HEK293 (cell line): ENCODE measurements at regions not wholly inside any gene's neighbourhood (a gene's known extent, or its start where the extent isn't known, plus 50 kb on each side); places are given as distances from the start of the nearest gene placed in this dataset.

Source experiments
- CTCF ChIA-PET: fragments of 350-600 bp; formaldehyde crosslinking; extraction: SDS; loops from one replicate; lab custom pipeline; 2021; ENCODE audit warnings: antibody characterized with exemption; lab: Yijun Ruan, JAX
- POLR2A ChIA-PET: fragments of 300-600 bp; formaldehyde crosslinking; extraction: SDS; loops from one replicate; lab custom pipeline; 2020; ENCODE audit warnings: antibody characterized with exemption, inconsistent platforms; lab: Yijun Ruan, JAX
- H3K27ac ChIP-seq: fragments of 200-500 bp; sonication (Bioruptor generic); 2 replicates; pipeline ENCODE4 v1.5.1; 2014; ENCODE audit warnings: low read depth, low read length, control low read depth, inconsistent platforms; ENCODE audit errors: extremely low read depth
- H3K36me3 ChIP-seq, 2 experiments: fragments of 200-500 bp in 1 of 2; sonication (Bioruptor generic) in 1 of 2; 1 replicate in 1 of 2; 2 replicates in 1 of 2; pipeline ENCODE4 v1.5.1; 2014 to 2017; ENCODE audit warnings: inconsistent platforms in 2 of 2, low read length in 2 of 2; ENCODE audit not compliant: control insufficient read depth in 2 of 2, insufficient read depth in 1 of 2
- H3K4me1 ChIP-seq: fragments of 200-500 bp; sonication (Bioruptor generic); 2 replicates; pipeline ENCODE4 v1.5.1; 2014; ENCODE audit warnings: mild to moderate bottlenecking, low read length, inconsistent platforms; ENCODE audit not compliant: control insufficient read depth, insufficient read depth
- H3K4me3 ChIP-seq: 2 replicates; pipeline ENCODE4 v1.5.1; 2011; ENCODE audit warnings: low read depth, mild to moderate bottlenecking, control low read depth, low read length, moderate library complexity
- H3K9me3 ChIP-seq: fragments of 200-500 bp; sonication (Bioruptor generic); 2 replicates; pipeline ENCODE4 v1.5.1; 2014; ENCODE audit warnings: low read depth, low read length, inconsistent platforms; ENCODE audit not compliant: control insufficient read depth, insufficient read depth
- GFI1B ChIP-seq: fragments of 450-650 bp; formaldehyde crosslinking; IDR thresholded peaks from 2 replicates; pipeline ENCODE4 v1.5.1; 2016; ENCODE audit warnings: missing biosample characterization, missing genetic modification characterization
- GLI2 ChIP-seq: fragments of 450-650 bp; formaldehyde crosslinking; IDR thresholded peaks from 2 replicates; pipeline ENCODE4; 2017; ENCODE audit warnings: missing biosample characterization, missing genetic modification characterization, low read depth, borderline replicate concordance
- OVOL3 ChIP-seq: fragments of 450-650 bp; formaldehyde crosslinking; IDR thresholded peaks from 2 replicates; pipeline ENCODE4 v1.5.1; 2016; ENCODE audit warnings: missing biosample characterization, missing genetic modification characterization
- ZBTB7A ChIP-seq: fragments of 450-650 bp; formaldehyde crosslinking; IDR thresholded peaks from 2 replicates; pipeline ENCODE4 v1.5.1; 2016; ENCODE audit warnings: low read depth, missing biosample characterization, missing genetic modification characterization
- ZNF146 ChIP-seq: fragments of 450-650 bp; formaldehyde crosslinking; IDR thresholded peaks from 2 replicates; pipeline ENCODE4 v1.5.1; 2016; ENCODE audit warnings: missing biosample characterization, missing genetic modification characterization
- ZNF280D ChIP-seq: fragments of 450-650 bp; formaldehyde crosslinking; IDR thresholded peaks from 2 replicates; pipeline ENCODE4 v1.5.1; 2016; ENCODE audit warnings: missing biosample characterization, missing genetic modification characterization
- ZNF335 ChIP-seq: fragments of 450-650 bp; formaldehyde crosslinking; conservative IDR thresholded peaks from 2 replicates; pipeline ENCODE4 v1.5.1; 2016; ENCODE audit warnings: missing biosample characterization, missing genetic modification characterization
- ZNF366 ChIP-seq: fragments of 450-650 bp; formaldehyde crosslinking; conservative IDR thresholded peaks from 2 replicates; pipeline ENCODE4 v1.5.1; 2016; ENCODE audit warnings: missing biosample characterization, missing genetic modification characterization
- ZNF521 ChIP-seq: fragments of 450-650 bp; formaldehyde crosslinking; IDR thresholded peaks from 2 replicates; pipeline ENCODE4 v1.5.1; 2017; ENCODE audit warnings: missing biosample characterization, mild to moderate bottlenecking, missing genetic modification characterization
- ZNF548 ChIP-seq: fragments of 450-650 bp; formaldehyde crosslinking; IDR thresholded peaks from 2 replicates; pipeline ENCODE4 v1.5.1; 2016; ENCODE audit warnings: missing biosample characterization, missing genetic modification characterization
- ZNF621 ChIP-seq: fragments of 450-650 bp; formaldehyde crosslinking; IDR thresholded peaks from 2 replicates; pipeline ENCODE4 v1.5.1; 2017; ENCODE audit warnings: missing biosample characterization, missing genetic modification characterization
- TF ChIP-seq, protein P1 (sequence below): fragments of 450-650 bp; formaldehyde crosslinking; IDR thresholded peaks from 2 replicates; pipeline ENCODE4 v1.5.1; 2016; ENCODE audit warnings: missing biosample characterization, missing genetic modification characterization
- TF ChIP-seq, protein P2 (sequence below): fragments of 450-650 bp; formaldehyde crosslinking; IDR thresholded peaks from 2 replicates; pipeline ENCODE4 v1.5.1; 2016; ENCODE audit warnings: missing biosample characterization, missing genetic modification characterization

DNA sequence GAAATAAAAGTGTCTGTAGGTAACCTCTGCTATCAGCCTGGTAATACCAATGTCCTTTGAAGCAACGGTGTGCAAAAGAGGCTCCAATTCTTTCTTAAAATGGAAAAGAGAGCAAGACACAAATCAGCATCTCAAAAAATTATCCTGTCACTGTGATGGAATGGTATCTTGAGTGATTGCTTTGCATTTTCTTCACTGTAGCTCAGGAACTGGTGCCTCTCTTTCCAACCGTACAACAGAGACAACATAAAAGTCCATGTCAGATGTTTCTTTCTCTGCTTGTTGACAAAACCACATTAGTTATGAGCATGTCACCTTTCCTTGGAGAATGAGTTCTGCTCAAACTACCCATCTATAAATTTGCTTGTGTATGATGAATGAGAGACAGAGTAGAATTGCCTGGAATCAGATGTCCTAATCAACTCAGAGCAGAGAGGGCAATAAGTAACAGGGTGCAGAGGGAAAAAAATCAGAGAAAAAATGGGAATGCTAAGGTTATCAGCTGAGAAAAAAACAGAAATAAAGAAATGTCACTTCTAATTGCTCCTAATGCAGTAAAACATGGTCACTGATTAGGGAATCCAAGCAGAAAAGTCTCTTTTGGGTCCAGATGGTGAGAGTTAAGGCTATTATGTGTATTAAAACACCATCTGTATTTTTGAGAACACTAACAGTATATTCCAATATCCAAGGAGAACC, 465.0 kb upstream of the ATP2B1 start:
- no peaks in the 10 kb centered on the region for H3K36me3 ChIP-seq
- H3K4me1 ChIP-seq: peaks cover 4% of the 10 kb centered on the region; the same call in 1 of the 2 replicates
- H3K4me3 ChIP-seq: no peak overlapping the region
- TF ChIP-seq ZNF621 (tag by site-specific recombination): no peak
- TF ChIP-seq, protein P1, sequence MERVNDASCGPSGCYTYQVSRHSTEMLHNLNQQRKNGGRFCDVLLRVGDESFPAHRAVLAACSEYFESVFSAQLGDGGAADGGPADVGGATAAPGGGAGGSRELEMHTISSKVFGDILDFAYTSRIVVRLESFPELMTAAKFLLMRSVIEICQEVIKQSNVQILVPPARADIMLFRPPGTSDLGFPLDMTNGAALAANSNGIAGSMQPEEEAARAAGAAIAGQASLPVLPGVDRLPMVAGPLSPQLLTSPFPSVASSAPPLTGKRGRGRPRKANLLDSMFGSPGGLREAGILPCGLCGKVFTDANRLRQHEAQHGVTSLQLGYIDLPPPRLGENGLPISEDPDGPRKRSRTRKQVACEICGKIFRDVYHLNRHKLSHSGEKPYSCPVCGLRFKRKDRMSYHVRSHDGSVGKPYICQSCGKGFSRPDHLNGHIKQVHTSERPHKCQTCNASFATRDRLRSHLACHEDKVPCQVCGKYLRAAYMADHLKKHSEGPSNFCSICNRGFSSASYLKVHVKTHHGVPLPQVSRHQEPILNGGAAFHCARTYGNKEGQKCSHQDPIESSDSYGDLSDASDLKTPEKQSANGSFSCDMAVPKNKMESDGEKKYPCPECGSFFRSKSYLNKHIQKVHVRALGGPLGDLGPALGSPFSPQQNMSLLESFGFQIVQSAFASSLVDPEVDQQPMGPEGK (tag by site-specific recombination): no peak
- TF ChIP-seq, protein P2, sequence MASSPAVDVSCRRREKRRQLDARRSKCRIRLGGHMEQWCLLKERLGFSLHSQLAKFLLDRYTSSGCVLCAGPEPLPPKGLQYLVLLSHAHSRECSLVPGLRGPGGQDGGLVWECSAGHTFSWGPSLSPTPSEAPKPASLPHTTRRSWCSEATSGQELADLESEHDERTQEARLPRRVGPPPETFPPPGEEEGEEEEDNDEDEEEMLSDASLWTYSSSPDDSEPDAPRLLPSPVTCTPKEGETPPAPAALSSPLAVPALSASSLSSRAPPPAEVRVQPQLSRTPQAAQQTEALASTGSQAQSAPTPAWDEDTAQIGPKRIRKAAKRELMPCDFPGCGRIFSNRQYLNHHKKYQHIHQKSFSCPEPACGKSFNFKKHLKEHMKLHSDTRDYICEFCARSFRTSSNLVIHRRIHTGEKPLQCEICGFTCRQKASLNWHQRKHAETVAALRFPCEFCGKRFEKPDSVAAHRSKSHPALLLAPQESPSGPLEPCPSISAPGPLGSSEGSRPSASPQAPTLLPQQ (tag by site-specific recombination): no peak
- TF ChIP-seq GFI1B (tag by site-specific recombination): no peak
- TF ChIP-seq, all 188 proteins: peak for 0
- ChIA-PET CTCF (no interaction called here), POLR2A (no interaction called here)
- no peaks in the 10 kb centered on the region for H3K9me3 ChIP-seq
- no peak overlapping the region for H3K27ac ChIP-seq

GRCh38 chr12:90172524-90172923, 463.9 kb upstream of the ATP2B1 start:
- no peak for TF ChIP-seq ZNF521 (tag by site-specific recombination)
- no peak for TF ChIP-seq GLI2 (tag by site-specific recombination)
- TF ChIP-seq ZBTB7A (tag by site-specific recombination): no peak
- Histone ChIP-seq H3K9me3 (no peaks in the 10 kb centered on the region), H3K27ac (no peak overlapping the region), H3K4me1 (peaks cover 4% of the 10 kb centered on the region; the same call in 1 of the 2 replicates), H3K36me3 (no peaks in the 10 kb centered on the region), H3K4me3 (no peak overlapping the region)
- ChIA-PET POLR2A (no interaction called here), CTCF (no interaction called here)

DNA sequence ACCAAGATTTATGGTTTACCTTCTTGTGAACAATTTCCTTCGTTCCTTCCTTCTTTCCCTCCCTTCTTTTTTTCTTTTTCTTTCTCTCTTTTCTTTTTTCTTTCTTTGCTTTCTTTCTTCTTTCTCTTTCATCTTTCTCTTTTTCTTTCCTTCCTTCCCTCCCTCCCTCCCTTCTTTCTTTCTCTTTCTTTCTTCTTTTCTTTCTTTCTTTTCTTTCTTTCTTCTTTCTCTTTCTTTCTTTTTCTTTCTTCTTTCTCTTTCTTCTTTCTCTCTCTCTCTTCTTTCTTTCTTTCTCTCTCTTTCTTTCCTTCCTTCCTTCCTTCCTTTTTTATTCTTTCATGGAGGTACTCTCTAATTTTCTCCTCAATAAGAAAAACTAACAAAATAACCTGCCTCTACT, 462.1 kb upstream of the ATP2B1 start:
- Histone ChIP-seq H3K4me3 (no peak overlapping the region), H3K27ac (no peak overlapping the region), H3K9me3 (no peaks in the 10 kb centered on the region), H3K36me3 (no peaks in the 10 kb centered on the region), H3K4me1 (peaks cover 4% of the 10 kb centered on the region; the same call in 1 of the 2 replicates)
- ChIA-PET POLR2A (no interaction called here), CTCF (interaction anchor here (0.6 kb wide), 1 partner anchor 698 kb away, joined by 4 read pairs; no protein-coding TSS in a partner anchor)
- TF ChIP-seq ZNF280D (no peak), ZNF548 (tag by site-specific recombination) (no peak), ZNF146 (tag by site-specific recombination) (no peak), ZNF366 (tag by site-specific recombination) (peak; percentile 66), ZNF335 (no peak), OVOL3 (no peak)
